GM19438 (cell line): ENCODE measurements at regions not wholly inside any gene's neighbourhood (a gene's known extent, or its start where the extent isn't known, plus 50 kb on each side); places are given as distances from the start of the nearest gene placed in this dataset.
"Not testable (repeated sequence)": the region's sequence is repeated elsewhere in the genome, so short reads cannot be mapped to it uniquely, and the experiment has no call there.

Source experiments
- ATAC-seq: cut with Tn5 transposase; IDR thresholded peaks from one replicate; pipeline ENCODE4 v1.9.1; 2021; ENCODE audit warnings: low read depth; ENCODE audit not compliant: unreplicated experiment

DNA sequence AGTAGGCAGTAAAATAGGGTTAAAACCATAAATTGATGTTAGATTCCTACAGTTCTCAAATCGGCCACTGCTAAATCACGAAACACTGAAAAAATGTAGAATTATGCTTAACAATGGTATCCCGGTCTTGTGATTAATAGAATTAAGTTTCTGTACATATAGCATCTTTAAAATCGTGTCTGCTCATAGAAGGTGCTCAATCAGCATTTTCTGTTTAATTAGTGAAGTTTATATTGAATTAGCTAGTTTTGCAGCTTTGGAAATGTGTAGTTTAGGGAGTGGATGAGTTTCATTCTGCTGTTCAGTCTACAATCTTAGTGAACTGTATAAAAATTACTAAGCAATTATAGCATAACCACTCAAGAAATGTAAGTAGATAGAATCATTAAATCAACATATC is 1075.8 kb upstream of the FLRT2 start:
- no peak for ATAC-seq

DNA sequence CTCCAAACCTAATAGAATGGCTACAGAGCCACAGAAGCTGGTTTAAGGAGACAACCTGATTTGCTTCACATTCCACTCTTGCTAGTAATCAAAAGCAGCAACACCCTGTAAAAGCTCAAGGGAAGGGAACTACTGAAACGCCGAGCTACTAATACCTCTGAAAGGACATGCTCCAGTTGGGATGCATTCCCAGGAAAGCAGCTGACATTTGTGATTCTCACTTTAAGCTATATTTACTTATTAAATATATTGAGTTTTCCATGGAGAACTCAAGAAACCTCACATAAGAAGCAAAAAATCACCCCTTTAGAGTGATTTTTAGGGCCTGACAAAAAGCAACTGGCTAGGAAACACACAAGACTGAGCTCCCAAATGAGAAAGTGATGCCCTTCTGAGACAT is 1073.0 kb upstream of the FLRT2 start:
- ATAC-seq = no peak

DNA sequence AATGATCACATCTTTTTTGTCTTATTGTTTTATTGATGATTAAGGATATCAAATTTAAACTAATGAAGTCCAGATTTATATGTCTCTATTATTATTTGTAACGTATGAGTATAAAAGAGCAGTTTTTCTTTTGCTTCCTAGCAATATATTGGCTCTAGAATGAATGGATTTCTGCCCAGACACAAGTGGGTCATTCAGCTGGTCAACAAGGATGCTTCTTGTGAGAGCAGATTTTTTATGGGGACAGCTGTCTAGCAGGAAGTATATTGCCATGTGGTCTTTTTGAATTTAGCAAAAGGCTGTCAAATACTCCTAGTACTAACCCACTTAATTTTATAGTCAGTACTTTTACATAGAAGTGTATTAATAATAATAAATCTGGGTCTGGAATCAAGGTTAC is 1071.1 kb upstream of the FLRT2 start:
- ATAC-seq = no peak

DNA sequence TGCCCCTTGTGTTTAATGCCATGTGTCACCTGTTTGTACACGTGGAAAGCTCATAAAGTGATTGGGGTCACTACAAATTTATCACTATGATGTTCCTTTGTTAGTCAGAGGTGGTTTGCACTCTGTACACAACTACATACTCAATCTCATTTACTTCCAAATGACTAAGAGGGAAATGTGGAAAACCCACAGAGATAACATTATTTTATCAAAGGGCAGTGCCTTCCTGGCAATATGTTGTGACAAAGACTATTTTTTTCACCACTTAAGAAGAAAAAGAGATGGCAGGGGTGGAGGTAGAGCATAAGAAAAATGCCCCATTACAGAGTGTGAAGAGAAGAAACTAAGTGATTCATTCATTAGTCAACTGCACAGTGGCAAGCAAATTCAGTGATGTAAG is 1064.1 kb upstream of the FLRT2 start:
- no peak for ATAC-seq

DNA sequence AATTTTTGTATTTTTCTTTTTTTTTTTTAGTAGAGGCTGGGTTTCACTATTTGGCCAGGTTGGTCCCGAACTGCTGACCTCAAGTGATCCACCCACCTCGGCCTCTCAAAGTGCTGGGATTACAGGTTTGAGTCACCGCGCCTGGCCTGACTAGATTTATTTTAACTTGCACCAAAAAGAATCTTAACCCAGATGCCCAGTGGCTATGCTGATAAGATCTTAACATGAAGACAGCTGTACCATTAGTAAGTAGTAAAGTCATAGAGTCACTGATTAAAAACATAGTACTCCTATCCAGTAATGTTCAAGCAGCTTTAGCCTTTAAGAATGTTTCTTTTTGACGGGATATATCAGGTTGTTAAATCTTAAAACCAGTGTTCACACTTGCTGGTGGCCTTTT is 1061.8 kb upstream of the FLRT2 start:
- ATAC-seq = no peak

DNA sequence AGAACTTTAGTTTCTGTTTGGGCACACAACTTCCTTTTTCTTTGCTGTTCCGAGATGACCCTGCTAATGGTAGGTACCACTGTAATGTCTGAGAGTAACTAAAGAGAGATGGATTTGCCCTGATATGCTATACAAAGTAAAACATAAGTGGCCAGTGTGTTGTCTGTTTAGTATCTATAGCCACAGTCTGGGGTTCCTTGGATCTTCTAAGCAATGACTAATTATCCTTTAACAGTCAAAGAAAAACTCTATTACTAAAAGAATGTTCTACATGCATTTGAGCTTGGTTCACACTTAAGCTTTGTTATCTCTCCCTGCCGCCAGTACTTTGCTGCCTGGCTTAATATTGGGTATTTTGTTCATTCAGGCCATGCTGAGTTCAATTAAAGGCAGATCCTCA is 1051.9 kb upstream of the FLRT2 start:
- no peak for ATAC-seq

DNA sequence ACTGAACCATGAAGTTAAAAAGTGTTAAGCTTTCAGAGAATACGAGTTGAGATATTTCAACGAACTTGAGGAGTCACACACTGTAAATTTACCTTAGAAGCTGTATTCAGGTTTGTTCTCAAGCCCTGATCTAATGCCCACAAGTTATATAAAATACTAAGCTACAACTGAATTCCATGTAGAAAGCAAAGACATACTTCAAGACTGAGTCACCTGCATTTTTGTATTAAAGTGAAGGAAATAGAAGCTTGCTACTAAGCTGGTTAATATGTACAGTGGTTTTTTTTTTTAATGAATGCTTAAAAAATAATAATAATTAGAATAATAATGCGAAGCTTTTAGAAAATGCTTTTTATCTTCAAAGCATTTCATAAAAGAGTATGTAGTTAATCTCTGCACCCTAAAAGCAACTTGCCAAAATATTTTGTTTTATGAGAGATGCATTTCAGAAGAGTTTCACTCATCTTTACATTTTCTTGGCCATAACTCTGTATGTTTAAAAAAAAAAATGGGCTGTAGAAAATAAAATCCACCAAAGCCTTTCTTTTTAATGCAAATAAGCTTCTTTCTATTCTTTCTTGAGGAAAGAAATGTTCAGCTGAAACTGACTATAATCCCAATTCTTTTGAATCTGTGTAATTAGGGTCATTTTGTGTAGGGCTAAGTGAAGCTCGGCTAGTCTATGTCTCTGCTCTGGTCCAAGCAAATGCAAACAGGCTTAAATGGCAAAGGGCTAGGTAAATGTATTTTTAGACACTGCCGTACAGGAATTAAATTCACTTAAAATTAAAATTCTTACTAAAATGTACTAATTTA is 1047.5 kb upstream of the FLRT2 start:
- no peak for ATAC-seq

DNA sequence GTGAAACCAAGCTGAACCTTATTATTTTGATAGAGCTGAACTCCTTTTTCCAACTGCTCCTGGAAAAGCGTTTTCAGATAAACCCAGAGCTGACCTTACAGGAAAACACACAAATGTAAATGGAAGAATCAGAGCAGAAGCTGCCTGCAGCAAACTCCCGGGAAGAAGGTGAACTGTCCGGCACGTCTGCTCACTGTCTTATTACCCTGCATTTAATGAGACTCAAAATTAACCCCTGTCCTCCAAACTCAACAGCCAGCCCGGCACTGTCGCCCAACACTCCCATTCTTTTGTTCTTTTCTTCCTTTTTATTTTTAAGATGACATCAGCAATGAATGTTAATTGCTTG is 1046.9 kb upstream of the FLRT2 start:
- ATAC-seq = no peak

DNA sequence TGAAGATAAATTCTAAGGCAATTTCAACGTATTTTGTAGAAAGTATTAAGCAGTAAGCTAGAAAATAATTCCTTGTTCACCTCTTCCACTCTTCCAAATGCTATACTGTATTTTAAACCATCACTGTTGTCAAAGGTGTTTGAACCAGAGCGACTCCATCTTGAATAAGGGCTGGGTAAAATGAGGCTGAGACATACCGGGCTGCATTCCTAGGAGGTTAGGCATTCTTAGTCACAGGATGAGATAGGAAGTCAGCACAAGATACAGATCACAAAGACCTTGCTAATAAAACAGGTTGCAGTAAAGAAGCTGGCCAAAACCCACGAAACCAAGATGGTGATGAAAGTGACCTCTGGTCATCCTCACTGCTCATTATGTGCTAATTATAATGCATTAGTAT is 1045.7 kb upstream of the FLRT2 start:
- not testable (repeated sequence) for ATAC-seq

DNA sequence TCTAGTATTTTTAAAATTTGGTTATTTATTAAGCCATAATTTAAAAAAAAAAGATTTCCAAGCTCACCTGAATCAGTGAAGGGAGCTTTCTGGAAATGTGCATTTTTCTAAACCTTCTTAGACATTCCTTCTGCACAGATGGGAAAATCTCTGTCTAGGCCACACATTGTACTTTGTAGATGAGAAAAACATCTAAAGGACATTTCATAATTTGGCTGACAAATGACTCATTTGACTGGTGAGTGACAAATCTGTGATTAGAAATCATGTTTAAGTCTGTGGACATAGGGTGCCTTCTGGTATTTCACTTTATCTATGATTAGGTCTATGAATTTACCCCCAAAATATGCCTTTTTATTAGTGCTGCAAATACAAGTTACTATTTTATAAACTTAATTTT is 1044.9 kb upstream of the FLRT2 start:
- no peak for ATAC-seq

DNA sequence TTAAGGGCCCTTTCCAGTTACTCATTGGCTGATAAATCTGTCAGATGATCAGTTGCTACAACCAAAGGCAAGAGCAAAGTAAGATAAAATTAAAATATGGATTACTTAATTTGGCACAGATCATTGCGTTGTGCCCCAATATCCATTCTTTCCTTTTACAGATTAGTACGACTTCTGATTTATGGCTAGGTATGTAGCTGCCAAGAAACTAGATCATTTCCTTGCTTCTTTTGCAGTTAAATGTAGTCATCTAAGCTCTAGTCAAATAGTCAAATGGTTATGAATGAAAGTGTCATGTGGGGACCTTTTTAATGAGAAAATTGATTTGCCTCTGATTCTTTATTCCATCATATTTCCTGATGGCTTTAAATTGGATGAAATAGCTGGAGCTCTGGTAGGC is 1039.9 kb upstream of the FLRT2 start:
- no peak for ATAC-seq

DNA sequence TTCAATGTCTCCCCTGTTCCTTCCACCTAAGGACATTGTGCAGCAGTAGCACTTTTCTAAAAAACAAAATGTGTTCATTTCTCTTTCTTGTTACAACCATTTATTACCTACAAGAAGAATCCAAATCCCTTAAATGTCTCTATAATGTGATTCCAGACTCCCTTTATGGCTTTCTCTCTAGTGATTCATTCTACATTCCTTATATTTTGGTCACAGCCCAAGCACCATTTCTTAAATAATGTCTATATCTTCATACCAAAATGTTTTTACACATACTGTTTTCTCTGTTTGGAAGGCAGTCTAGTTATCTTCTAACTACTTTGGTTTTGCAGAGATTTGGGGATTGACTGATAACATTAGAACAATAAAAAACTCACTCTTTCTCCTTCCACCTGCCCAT is 1037.3 kb upstream of the FLRT2 start:
- no peak for ATAC-seq

DNA sequence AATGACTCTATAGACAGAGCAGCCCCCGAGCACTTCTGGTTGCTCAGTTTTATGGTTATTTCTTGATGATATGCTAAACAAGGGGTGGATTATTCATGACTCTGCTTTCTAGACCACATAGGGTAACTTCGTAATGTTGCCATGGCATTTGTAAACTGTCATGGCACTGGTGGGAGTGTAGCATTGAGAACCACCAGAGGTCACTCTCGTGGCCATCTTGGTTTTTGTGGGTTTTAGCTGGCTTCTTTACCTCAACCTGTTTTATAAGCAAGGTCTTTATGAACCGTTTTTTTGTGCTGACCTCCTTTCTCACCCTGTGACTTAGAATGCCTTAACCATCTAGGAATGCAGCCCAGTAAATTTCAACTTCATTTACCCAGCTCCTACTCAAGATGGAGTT is 1036.2 kb upstream of the FLRT2 start:
- ATAC-seq = no peak

DNA sequence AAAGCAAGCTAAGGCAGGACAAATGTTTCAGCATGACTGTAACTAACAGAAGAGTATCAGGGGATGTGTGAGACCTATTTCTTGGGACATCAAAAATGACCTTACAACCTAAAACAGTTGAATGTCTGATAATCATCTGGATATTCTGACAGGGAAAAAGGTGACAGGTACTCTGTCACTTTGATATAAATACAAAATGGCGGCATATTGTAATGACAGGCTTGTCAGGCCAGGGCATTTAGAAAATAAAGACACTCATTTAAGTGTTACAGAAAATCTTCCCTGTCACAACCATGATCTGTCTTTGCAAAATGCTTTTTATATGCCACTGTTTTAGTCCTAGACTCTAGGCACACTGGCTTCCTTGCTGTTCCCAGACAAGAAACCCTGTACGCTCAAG is 1033.3 kb upstream of the FLRT2 start:
- no peak for ATAC-seq

DNA sequence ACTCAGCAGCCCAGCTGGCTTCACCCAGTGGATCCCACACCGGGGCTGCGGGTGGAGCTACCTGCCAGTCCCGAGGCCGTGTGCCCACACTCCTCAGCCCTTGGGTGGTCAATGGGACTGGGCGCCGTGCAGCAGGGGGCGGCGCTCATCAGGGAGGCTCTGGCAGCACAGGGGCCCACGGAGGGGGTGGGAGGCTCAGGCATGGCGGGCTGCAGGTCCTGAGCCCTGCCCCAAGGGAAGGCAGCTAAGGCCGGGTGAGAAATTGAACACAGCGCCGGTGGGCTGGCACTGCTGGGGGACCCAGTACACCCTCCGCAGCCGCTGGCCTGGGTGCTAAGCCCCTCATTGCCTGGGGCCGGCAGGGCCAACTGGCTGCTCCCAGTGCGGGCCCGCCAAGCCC is 1017.1 kb upstream of the FLRT2 start:
- not testable (repeated sequence) for ATAC-seq

DNA sequence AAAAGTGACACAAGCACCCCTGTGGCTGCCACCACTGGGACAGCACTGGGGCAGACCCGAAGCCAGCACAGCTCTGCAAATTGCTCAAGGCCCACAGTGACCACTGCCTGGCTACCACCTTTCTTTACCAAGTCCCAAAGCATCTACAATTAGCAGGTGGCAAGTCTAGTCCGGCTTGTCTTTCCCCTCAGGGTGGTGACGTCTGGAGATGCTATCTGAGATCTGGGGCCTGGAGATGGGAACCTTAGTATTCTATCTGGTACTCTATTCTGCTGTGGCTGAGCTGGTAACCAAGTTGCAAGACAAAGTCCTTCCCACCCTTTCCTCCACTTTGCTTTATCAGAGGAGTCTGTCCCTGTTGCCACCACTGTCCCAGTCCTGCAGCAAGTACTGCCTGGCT is 1010.1 kb upstream of the FLRT2 start:
- ATAC-seq = no peak

DNA sequence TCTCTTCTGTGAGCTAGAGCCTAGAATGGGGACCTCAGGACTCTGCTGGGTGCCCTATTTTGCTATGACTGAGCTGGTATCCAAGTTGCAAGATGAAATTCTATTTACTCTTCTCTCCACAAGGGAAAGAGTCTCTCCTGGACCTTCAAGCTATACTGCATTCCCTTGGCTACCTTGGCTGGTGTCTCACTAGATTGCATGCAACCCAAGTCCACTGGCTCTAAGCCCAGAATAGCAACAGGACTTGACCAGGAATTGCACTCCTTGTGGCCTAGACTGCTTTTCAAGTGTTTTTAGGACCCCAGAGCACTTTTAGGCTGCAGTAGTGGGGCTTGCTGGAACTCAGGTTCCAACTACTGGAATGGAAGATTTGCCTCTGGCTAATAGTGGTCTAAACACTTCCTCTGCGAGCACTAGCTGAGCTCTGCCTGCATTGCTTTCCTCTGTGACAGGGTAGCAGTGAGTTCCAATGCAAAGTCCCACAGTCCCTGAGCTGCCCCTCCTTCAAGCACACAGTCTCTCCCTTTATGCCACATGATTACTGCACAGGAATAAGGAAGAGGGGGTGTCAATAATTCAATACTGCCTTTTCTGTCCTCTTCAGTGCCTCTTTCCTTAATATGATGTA is 1009.1 kb upstream of the FLRT2 start:
- no peak for ATAC-seq

DNA sequence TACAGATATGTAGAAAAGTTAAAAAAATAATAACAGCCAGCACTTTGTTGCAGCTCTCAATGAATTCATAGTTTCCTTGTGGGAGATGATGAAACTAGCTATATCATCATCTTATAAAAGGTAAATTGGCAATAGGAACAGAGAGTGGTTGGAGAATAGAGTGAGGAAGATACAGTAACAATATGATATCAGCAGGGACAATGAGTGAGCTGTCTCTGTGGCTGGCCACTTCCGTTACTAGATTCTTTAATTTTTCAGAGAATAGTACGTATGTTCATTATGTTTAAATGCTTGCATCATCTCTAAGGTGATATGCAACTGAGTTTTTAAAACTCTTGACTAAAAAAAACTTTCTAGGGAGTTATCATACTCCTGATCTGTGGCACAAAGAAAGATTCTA is 1006.2 kb upstream of the FLRT2 start:
- no peak for ATAC-seq

DNA sequence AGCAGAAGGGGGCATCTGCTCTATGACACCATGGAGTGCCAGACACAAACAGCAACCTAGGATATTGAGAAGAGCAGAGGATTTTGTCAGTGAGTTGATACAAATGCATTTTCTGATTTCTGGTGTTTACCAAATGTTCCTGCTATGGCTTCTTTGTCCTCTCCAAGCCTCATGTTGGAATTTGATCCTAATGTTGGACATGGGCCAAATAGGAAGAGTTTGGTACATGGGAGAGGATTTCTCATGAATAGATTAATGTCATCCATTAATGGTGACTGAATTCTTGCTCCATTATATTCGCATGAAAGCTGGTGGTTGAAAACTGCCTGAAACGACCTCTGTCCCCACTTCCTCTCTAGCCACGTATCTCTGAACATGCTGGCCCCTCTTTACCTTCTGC is 1002.2 kb upstream of the FLRT2 start:
- ATAC-seq = no peak

DNA sequence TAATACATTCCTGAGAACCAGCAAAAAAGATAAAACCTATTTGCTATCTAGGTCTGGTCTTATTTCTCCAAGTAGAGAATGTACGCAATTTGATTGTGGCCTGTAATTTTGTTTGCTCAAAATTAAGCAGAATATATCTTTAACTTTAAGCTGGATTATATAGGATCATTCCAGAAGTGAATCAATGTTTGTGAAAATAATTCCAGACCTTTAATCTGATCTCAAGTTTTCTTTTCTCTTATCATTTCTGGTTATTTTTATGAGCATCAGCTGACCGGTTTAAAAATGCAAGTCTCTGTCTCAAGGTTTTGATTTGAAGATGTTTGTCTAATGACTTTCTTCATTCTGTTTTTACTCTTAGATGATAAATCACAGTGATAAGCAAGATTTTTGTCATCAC is 997.9 kb upstream of the FLRT2 start:
- no peak for ATAC-seq

DNA sequence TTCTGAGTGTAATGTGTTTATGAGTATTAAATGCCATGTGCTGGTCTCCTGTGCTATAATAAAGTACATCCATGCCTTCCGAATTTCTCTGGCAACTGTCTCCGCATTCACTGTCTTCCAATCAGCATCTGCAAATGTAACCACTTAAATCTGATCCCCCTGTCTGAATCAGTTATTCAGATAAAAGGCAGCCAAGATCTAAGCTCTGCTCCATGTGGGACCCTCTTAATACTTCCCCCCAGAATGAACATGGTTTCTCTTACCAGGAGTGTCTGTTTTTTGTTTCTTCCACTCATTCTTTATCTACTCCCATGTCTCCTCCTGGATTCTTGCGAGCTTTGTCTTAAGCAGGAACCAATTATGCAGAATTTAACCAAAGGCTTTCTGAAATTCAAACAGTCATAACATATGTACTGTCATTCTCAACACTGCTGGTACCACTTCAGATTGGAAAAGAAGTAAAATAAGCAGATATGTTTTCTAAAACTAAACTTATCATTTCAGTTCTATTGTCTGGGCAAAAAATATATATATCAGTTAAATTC is 996.7 kb upstream of the FLRT2 start:
- ATAC-seq = no peak

DNA sequence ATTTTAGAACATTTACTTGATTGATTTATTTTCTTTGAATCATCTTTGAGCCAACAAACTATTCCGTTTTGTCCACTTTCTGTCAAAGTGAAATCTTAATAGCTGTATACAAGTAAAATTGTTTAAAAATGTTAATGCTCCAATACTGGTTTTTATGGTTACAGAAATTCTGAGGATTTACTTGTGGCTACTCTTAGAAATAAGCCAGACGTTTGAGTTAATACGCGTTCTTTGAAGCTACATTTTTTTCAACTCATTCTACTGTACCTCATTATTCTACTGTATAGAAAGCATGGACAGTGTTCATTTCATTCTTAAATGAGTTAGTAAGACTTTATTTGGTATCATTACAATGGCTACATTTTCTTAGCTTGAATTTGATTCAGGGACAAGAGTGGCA is 996.2 kb upstream of the FLRT2 start:
- ATAC-seq = no peak
